Thyroid gland (tissue), 4 donors: ENCODE measurements at regions not wholly inside any gene's neighbourhood (a gene's known extent, or its start where the extent isn't known, plus 50 kb on each side); places are given as distances from the start of the nearest gene placed in this dataset.

ENCODE experiments used
- POLR2A ChIP-seq, 2 donors: fragments of 450-650 bp; IDR thresholded peaks; one replicate each; pipeline ENCODE4 v1.6.1; 2017; ENCODE audit warnings: antibody characterized with exemption in 2 of 2, mild to moderate bottlenecking in 2 of 2, moderate library complexity in 1 of 2
- TF ChIP-seq, protein P1 (sequence below), 6 experiments: fragments of 200-600 bp in 3 of 6; fragments of 450-650 bp in 3 of 6; sonication (generic) in 3 of 6; IDR thresholded peaks; one replicate each; pipeline ENCODE4 v1.5.1; 2016 to 2019; ENCODE audit warnings: antibody characterized with exemption in 6 of 6, mild to moderate bottlenecking in 2 of 6, inconsistent platforms in 1 of 6, moderate library complexity in 1 of 6

DNA sequence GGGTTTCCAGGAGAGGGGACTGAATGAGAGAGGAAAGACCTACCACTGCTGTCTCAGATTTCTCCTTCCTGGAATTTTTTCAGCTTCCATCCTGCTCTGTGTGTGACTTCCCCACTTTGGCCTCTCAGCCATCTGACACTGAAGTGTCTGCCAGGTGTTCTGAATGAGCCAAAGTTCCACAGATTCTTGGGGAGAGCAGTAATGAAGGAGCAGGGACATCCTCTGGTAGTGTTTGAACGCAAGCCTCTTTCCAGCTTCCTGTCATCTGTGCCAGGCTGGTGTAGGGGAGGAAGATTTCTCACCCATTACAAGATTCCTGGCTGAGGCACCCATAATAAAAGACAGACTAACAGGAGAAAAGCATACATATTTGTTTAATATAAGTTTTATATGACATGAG lies 141.7 kb upstream of the NRXN3 start:
- TF ChIP-seq, protein P1, sequence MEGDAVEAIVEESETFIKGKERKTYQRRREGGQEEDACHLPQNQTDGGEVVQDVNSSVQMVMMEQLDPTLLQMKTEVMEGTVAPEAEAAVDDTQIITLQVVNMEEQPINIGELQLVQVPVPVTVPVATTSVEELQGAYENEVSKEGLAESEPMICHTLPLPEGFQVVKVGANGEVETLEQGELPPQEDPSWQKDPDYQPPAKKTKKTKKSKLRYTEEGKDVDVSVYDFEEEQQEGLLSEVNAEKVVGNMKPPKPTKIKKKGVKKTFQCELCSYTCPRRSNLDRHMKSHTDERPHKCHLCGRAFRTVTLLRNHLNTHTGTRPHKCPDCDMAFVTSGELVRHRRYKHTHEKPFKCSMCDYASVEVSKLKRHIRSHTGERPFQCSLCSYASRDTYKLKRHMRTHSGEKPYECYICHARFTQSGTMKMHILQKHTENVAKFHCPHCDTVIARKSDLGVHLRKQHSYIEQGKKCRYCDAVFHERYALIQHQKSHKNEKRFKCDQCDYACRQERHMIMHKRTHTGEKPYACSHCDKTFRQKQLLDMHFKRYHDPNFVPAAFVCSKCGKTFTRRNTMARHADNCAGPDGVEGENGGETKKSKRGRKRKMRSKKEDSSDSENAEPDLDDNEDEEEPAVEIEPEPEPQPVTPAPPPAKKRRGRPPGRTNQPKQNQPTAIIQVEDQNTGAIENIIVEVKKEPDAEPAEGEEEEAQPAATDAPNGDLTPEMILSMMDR (IDR thresholded peaks at IDR 0.05), result no peak
- TF ChIP-seq POLR2A (IDR thresholded peaks at IDR 0.05), result no peak
